Endothelial cell of umbilical vein (primary cell): ENCODE measurements at regions not wholly inside any gene's neighbourhood (a gene's known extent, or its start where the extent isn't known, plus 50 kb on each side); places are given as distances from the start of the nearest gene placed in this dataset.

Experiments
- BruUV-seq: library from RNA; stranded (reverse); fragments of 400-500 nt; replicated peaks from 2 replicates; lab custom pipeline; 2021; lab: Mats Ljungman, UMichigan
- CTCF ChIA-PET: fragments of 300-600, 350-600 bp; sonication (Branson Sonifier 250); formaldehyde crosslinking; loops from one replicate; lab custom pipeline; 2021; ENCODE audit warnings: antibody characterized with exemption, inconsistent platforms; lab: Charles Lee
- POLR2A ChIA-PET: fragments of 300-600, 350-600 bp; sonication (Branson Sonifier 250); formaldehyde crosslinking; loops from one replicate; lab custom pipeline; 2021; ENCODE audit warnings: antibody characterized with exemption, inconsistent platforms; lab: Charles Lee
- DNase-seq: peaks from one replicate; pipeline ENCODE4 v3.0.0-alpha.2; 2011; ENCODE audit warnings: low read depth, low spot score
- FAIRE-seq: peaks from 2 replicates; lab custom pipeline; 2011; peaks lifted over from hg19 to GRCh38; lab: Jason Lieb, UNC
- H2AFZ ChIP-seq: 2 replicates; pipeline ENCODE4 v1.6.0; 2012; ENCODE audit warnings: low read depth, low read length, control low read depth, inconsistent platforms
- H3K27ac ChIP-seq: 2 replicates; pipeline ENCODE4 v1.5.1; 2011; ENCODE audit warnings: low read depth, mild to moderate bottlenecking, control low read depth, low read length, moderate library complexity; ENCODE audit not compliant: insufficient read depth
- H3K27me3 ChIP-seq, 2 experiments: 2 replicates each; pipeline versions ENCODE4 v1.6.0 to v1.6.1; 2011; ENCODE audit warnings: low read length in 2 of 2, mixed read lengths in 1 of 2; ENCODE audit not compliant: control insufficient read depth in 2 of 2, insufficient read depth in 2 of 2
- H3K36me3 ChIP-seq, 2 experiments: 2 replicates in 1 of 2; 3 replicates in 1 of 2; pipeline ENCODE4 v1.5.1; 2011; ENCODE audit warnings: low read length in 2 of 2, mild to moderate bottlenecking in 1 of 2, moderate library complexity in 1 of 2; ENCODE audit not compliant: control insufficient read depth in 2 of 2, insufficient read depth in 2 of 2; ENCODE audit errors: extremely low read depth in 1 of 2
- H3K4me1 ChIP-seq: 3 replicates; pipeline ENCODE4 v1.5.1; 2011; ENCODE audit warnings: mild to moderate bottlenecking, low read length; ENCODE audit not compliant: control insufficient read depth, insufficient read depth; ENCODE audit errors: extremely low read depth
- H3K4me2 ChIP-seq: 2 replicates; pipeline ENCODE4 v1.6.1; 2011; ENCODE audit warnings: low read length, control low read depth, mixed read lengths; ENCODE audit not compliant: insufficient read depth
- H3K4me3 ChIP-seq, 3 experiments: fragments of 200-600 bp in 1 of 3; sonication (generic), shearing (Covaris generic) in 1 of 3; replicated peaks in 1 of 3; 2 replicates each; pipeline ENCODE4 v1.5.1; 2011 to 2016; ENCODE audit warnings: control low read depth in 3 of 3, low read length in 3 of 3, mild to moderate bottlenecking in 2 of 3, inconsistent platforms in 1 of 3, low read depth in 1 of 3, moderate library complexity in 1 of 3; ENCODE audit not compliant: insufficient read depth in 1 of 3
- H3K79me2 ChIP-seq: 2 replicates; pipeline ENCODE4 v1.6.0; 2012; ENCODE audit warnings: low read length, inconsistent platforms; ENCODE audit not compliant: control insufficient read depth, insufficient read depth
- H3K9ac ChIP-seq: replicated peaks from 2 replicates; pipeline ENCODE3; 2011; ENCODE audit warnings: low read length, control low read depth; ENCODE audit not compliant: insufficient read depth; ENCODE audit errors: extremely low read depth
- H3K9me1 ChIP-seq: replicated peaks from 3 replicates; pipeline ENCODE4 v1.6.0; 2011; ENCODE audit warnings: mild to moderate bottlenecking, low read length; ENCODE audit not compliant: control insufficient read depth, insufficient read depth; ENCODE audit errors: extremely low read depth
- H3K9me3 ChIP-seq: replicated peaks from 2 replicates; pipeline ENCODE4 v1.5.1; 2012; ENCODE audit warnings: low read length, inconsistent platforms; ENCODE audit not compliant: control insufficient read depth, insufficient read depth
- H4K20me1 ChIP-seq: replicated peaks from 2 replicates; pipeline ENCODE3; 2011; ENCODE audit warnings: mild to moderate bottlenecking, low read length; ENCODE audit not compliant: control insufficient read depth, insufficient read depth; ENCODE audit errors: extremely low read depth
- FOS ChIP-seq: IDR thresholded peaks from 2 replicates; pipeline ENCODE4 v1.6.1; 2011; ENCODE audit warnings: mild to moderate bottlenecking, low read length, moderate library complexity, borderline replicate concordance; ENCODE audit not compliant: insufficient read depth
- GATA2 ChIP-seq: IDR thresholded peaks from 2 replicates; pipeline ENCODE4 v1.7.0; 2011; ENCODE audit warnings: low read depth, mild to moderate bottlenecking, moderate library complexity, mixed read lengths, low read length; ENCODE audit not compliant: insufficient read length, insufficient read depth
- MYC ChIP-seq: IDR thresholded peaks from one replicate; pipeline ENCODE4 v1.6.1; 2011; ENCODE audit warnings: mild to moderate bottlenecking, low read depth, low read length
- POLR2A ChIP-seq: IDR thresholded peaks from 2 replicates; pipeline ENCODE4 v1.6.1; 2012; ENCODE audit warnings: low read depth, mild to moderate bottlenecking, control low read depth, low read length
- POLR2AphosphoS5 ChIP-seq: IDR thresholded peaks from 2 replicates; pipeline ENCODE4 v1.6.1; 2012; ENCODE audit warnings: low read depth, mild to moderate bottlenecking, control low read depth, low read length, moderate library complexity; ENCODE audit not compliant: insufficient read depth
- dilution Hi-C: fragments of 300-500 bp; cut with MboI; formaldehyde crosslinking; loops from one replicate; pipeline ENCODE4 v1.15.0; 2019; ENCODE audit warnings: low sequenced_read_pairs; ENCODE audit not compliant: extremely low pct_ligation_motif_present
- intact Hi-C: fragments of 100-400 bp; cut with micrococcal nuclease; formaldehyde crosslinking; loops from one replicate; pipeline ENCODE4 v1.10.0; 2022
- TF ChIP-seq, protein P1 (sequence below), 2 donors: IDR thresholded peaks; 1 replicate in 1 of 2; 2 replicates in 1 of 2; pipeline ENCODE4 v1.5.1; 2011; ENCODE audit warnings: low read length in 2 of 2, mild to moderate bottlenecking in 2 of 2, moderate library complexity in 2 of 2, control low read depth in 1 of 2, inconsistent platforms in 1 of 2, low read depth in 1 of 2; ENCODE audit not compliant: insufficient read depth in 1 of 2; ENCODE audit errors: extremely low read depth in 1 of 2

- no peaks in the 10 kb centered on the region for H3K9me1 ChIP-seq
- FAIRE-seq (peak; percentile 24), DNase-seq (no peak)
- no peaks in the 10 kb centered on the region for H3K79me2 ChIP-seq
- no peaks in the 10 kb centered on the region for H4K20me1 ChIP-seq
- TF ChIP-seq GATA2 (peak; percentile 4), FOS (no peak)
- CTCF ChIA-PET: interaction anchor here (0.5 to 2.0 kb wide), 5 partner anchors 24 to 822 kb away, joined by 3 to 4 read pairs (median 4); no protein-coding TSS in a partner anchor
- peak overlapping the region; percentile 9 for H3K27ac ChIP-seq
- peak overlapping the region; percentile 78 for H2AFZ ChIP-seq
- peaks cover 8% of the 10 kb centered on the region for H3K4me1 ChIP-seq
- POLR2A ChIA-PET: no interaction called here
- no TSS peak for BruUV-seq
- H3K9me3 ChIP-seq: no peaks in the 10 kb centered on the region
- no peaks in the 10 kb centered on the region for H3K36me3 ChIP-seq
- dilution Hi-C loops: no loop called here
- no peaks in the 10 kb centered on the region for H3K27me3 ChIP-seq
- H3K4me2 ChIP-seq: peak overlapping the region; percentile 46
- intact Hi-C loops: no loop called here
- H3K9ac ChIP-seq: no peak overlapping the region
- no peak overlapping the region for H3K4me3 ChIP-seq
Observed at GRCh38 chr7:46604241-46604661, 683.2 kb upstream of the IGFBP3 start.

DNA sequence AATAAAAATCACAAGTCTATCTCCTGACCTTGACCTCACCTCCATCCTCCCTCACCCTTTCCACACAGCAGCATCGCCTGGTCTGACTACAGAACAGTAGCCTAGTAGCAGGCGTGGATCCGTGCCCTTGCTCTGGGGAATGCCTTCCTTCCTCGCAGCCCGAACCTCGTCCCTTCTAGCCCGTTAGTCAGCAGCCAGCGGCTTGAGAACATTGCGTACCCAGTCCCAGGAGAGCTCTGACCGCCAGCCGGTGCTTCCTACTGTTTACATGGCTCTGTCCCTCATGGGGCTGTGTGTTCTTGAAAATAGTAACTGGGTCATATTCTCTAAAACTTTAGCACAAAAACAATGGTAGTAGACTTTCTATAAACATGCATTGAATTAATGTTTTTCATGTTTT is 682.7 kb upstream of the IGFBP3 start:
- H3K36me3 ChIP-seq: no peaks in the 10 kb centered on the region

More for the DNA sequence above, 682.7 kb upstream of the IGFBP3 start:
- H3K79me2 ChIP-seq: no peaks in the 10 kb centered on the region
- peak overlapping the region; percentile 9 for H3K27ac ChIP-seq
- FAIRE-seq (peak; percentile 89), DNase-seq (peak; percentile 89)
- intact Hi-C loops: no loop called here
- H3K27me3 ChIP-seq: no peaks in the 10 kb centered on the region
- CTCF ChIA-PET: interaction anchor here (0.5 to 2.0 kb wide), 5 partner anchors 23 to 823 kb away, joined by 3 to 4 read pairs (median 4); no protein-coding TSS in a partner anchor
- no peaks in the 10 kb centered on the region for H4K20me1 ChIP-seq
- no peak overlapping the region for H3K9ac ChIP-seq
- H3K9me3 ChIP-seq: no peaks in the 10 kb centered on the region
- TF ChIP-seq, protein P1, sequence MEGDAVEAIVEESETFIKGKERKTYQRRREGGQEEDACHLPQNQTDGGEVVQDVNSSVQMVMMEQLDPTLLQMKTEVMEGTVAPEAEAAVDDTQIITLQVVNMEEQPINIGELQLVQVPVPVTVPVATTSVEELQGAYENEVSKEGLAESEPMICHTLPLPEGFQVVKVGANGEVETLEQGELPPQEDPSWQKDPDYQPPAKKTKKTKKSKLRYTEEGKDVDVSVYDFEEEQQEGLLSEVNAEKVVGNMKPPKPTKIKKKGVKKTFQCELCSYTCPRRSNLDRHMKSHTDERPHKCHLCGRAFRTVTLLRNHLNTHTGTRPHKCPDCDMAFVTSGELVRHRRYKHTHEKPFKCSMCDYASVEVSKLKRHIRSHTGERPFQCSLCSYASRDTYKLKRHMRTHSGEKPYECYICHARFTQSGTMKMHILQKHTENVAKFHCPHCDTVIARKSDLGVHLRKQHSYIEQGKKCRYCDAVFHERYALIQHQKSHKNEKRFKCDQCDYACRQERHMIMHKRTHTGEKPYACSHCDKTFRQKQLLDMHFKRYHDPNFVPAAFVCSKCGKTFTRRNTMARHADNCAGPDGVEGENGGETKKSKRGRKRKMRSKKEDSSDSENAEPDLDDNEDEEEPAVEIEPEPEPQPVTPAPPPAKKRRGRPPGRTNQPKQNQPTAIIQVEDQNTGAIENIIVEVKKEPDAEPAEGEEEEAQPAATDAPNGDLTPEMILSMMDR (IDR thresholded peaks at IDR 0.05; ENCODE audit: extremely low read depth in 1 of 2, insufficient read depth in 1 of 2, low read depth in 1 of 2, low read length in 2 of 2): no peak
- TF ChIP-seq FOS: peak; percentile 31
- TF ChIP-seq MYC: no peak
- TF ChIP-seq POLR2A: no peak
- TF ChIP-seq POLR2AphosphoS5: peak; percentile 16
- TF ChIP-seq GATA2: peak; percentile 15
- H3K4me2 ChIP-seq: peak overlapping the region; percentile 46
- H3K4me1 ChIP-seq: peaks cover 8% of the 10 kb centered on the region
- H3K4me3 ChIP-seq: no peak overlapping the region
- BruUV-seq: no TSS peak
- POLR2A ChIA-PET: no interaction called here
- dilution Hi-C loops: no loop called here
- peak overlapping the region; percentile 78 for H2AFZ ChIP-seq
- H3K9me1 ChIP-seq: no peaks in the 10 kb centered on the region
